Activated B cell treated with CpG ODN at 0.5 μM for 24 hours (primary cell): ENCODE measurements at regions not wholly inside any gene's neighbourhood (a gene's known extent, or its start where the extent isn't known, plus 50 kb on each side); places are given as distances from the start of the nearest gene placed in this dataset.

Experiments
- ATAC-seq: fragments of 200-7000 bp; cut with Tn5 transposase; one replicate; pipeline ENCODE4 v1.10.0; 2021; ENCODE audit warnings: low read depth, mild to moderate bottlenecking, moderate library complexity
- CTCF ChIA-PET: fragments of 350-600 bp; sonication (Branson Sonifier 250); formaldehyde crosslinking; loops from one replicate; lab custom pipeline; 2021; ENCODE audit warnings: antibody characterized with exemption; lab: Charles Lee
- POLR2A ChIA-PET: fragments of 350-600 bp; sonication (Branson Sonifier 250); formaldehyde crosslinking; loops from one replicate; lab custom pipeline; 2021; ENCODE audit warnings: antibody characterized with exemption; lab: Charles Lee
- DNase-seq: peaks from one replicate; pipeline ENCODE4 v3.0.0; 2022
- H3K27ac Mint-ChIP-seq: one replicate; pipeline ENCODE4 v1.8.0; 2020; ENCODE audit warnings: mixed read lengths
- H3K27me3 Mint-ChIP-seq: one replicate; pipeline ENCODE4 v1.8.0; 2021; ENCODE audit warnings: mixed read lengths
- H3K36me3 Mint-ChIP-seq: one replicate; pipeline ENCODE4 v1.8.0; 2021; ENCODE audit warnings: low read depth, mixed read lengths
- H3K4me1 Mint-ChIP-seq: one replicate; pipeline ENCODE4 v1.8.0; 2021; ENCODE audit warnings: mixed read lengths
- H3K4me3 Mint-ChIP-seq: one replicate; pipeline ENCODE4 v1.8.0; 2020; ENCODE audit warnings: mild to moderate bottlenecking, mixed read lengths
- H3K9me3 Mint-ChIP-seq: one replicate; pipeline ENCODE4 v1.8.0; 2020; ENCODE audit warnings: mixed read lengths
- intact Hi-C: fragments of 100-400 bp; cut with micrococcal nuclease; formaldehyde crosslinking; loops from one replicate; pipeline ENCODE4 v1.15.1; 2024
- TF ChIP-seq, protein P1 (sequence below): fragments of 200-600 bp; IDR thresholded peaks from one replicate; pipeline ENCODE4 v1.8.0; 2022; ENCODE audit warnings: antibody characterized with exemption, mild to moderate bottlenecking

DNA sequence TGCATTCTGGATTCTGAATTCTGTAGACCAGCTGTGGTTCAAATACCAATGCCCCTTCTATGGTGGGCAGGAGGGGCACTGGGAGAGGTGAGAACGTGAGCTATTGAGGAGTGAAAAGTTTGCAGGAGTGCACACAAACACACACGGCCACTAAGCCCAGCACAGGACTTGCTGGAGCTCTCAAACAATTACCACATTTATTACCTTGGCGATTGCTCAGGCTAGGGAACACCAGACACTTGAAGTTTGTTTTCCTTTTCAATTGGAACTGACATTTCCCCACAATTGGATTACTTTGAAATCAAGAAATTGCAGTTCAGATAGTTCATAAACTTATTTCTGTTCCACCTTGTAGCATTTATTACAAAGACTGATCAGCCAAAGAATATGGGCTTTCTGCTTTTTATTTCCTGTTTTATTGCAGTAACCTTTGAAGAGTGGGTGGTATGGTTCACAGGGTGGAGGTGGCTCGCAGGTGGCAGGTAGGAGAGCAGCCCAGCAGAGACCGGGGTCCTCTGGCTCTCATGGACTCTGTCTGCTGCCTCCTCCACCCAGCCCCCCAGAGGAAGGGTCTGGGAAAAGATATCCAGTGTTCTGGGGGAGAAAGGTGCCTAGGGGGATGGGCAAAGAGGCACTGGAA is 429.8 kb upstream of the CCDC196 start:
- ATAC-seq (no peak), DNase-seq (no peak)
- ChIA-PET CTCF (no interaction called here), POLR2A (no interaction called here)
- no peaks in the 10 kb centered on the region for H3K4me1 Mint-ChIP-seq
- no peaks in the 10 kb centered on the region for H3K36me3 Mint-ChIP-seq
- H3K27me3 Mint-ChIP-seq: peaks cover 5% of the 10 kb centered on the region
- no peak overlapping the region for H3K4me3 Mint-ChIP-seq
- TF ChIP-seq, protein P1, sequence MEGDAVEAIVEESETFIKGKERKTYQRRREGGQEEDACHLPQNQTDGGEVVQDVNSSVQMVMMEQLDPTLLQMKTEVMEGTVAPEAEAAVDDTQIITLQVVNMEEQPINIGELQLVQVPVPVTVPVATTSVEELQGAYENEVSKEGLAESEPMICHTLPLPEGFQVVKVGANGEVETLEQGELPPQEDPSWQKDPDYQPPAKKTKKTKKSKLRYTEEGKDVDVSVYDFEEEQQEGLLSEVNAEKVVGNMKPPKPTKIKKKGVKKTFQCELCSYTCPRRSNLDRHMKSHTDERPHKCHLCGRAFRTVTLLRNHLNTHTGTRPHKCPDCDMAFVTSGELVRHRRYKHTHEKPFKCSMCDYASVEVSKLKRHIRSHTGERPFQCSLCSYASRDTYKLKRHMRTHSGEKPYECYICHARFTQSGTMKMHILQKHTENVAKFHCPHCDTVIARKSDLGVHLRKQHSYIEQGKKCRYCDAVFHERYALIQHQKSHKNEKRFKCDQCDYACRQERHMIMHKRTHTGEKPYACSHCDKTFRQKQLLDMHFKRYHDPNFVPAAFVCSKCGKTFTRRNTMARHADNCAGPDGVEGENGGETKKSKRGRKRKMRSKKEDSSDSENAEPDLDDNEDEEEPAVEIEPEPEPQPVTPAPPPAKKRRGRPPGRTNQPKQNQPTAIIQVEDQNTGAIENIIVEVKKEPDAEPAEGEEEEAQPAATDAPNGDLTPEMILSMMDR: no peak
- intact Hi-C loops: no loop called here
- H3K9me3 Mint-ChIP-seq: peaks cover 5% of the 10 kb centered on the region
- H3K27ac Mint-ChIP-seq: no peak overlapping the region

DNA sequence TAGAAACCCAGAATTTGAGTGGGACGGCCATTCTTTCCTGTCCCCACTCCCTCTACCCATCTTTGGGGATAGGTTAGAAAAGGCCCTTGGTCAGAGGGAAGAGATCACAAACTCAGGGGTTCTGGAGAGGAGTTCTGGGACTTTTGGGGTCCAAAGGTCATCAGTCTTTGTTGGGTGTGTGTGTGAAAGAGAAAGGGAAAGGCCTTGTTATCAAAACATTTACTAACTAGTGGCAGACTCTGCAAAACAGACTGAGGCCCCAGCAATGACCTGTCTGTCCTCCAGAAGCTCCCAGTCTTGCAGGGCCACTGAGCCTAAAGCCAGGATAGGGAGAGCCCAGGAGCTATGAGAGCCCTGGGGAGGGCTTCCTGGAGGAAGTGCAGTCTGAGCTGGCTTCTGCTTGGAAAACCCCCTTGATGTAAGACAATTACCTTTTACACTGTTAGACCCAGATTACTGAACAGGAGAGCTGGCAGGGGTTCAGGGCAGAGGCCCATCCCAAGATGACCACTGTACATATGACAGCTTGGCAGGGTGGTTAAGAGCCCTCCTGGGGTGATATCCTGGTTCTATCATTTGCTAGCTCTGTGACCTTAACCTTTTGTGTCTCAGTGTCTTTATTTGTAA is 429.1 kb upstream of the CCDC196 start:
- H3K4me3 Mint-ChIP-seq: no peak overlapping the region
- intact Hi-C loops: no loop called here
- no peaks in the 10 kb centered on the region for H3K36me3 Mint-ChIP-seq
- H3K27ac Mint-ChIP-seq: no peak overlapping the region
- no peak for ATAC-seq
- H3K27me3 Mint-ChIP-seq: peaks cover 3% of the 10 kb centered on the region
- DNase-seq: no peak
- ChIA-PET CTCF (no interaction called here), POLR2A (no interaction called here)
- peaks cover 5% of the 10 kb centered on the region for H3K9me3 Mint-ChIP-seq
- TF ChIP-seq, protein P1: no peak
- H3K4me1 Mint-ChIP-seq: no peaks in the 10 kb centered on the region

DNA sequence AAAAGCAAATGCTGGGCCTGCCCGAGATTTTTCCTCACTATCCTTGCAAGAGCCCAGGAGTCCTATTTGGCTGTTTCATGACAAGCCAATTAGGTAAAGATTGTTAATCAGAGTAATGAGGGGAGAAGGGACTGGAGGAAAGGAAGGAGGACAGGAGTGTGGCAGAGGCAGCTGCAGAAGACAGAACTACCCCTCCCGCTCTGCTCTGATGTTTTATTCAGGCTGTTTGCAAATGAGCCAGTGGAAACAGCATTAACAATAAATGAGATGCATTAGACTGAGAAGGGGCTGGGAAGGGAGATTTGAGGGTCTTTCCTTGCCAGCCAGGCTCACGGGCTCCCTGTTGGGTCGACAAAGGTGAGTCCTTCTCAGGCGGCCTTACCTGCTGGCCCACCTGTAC is 421.0 kb upstream of the CCDC196 start:
- ChIA-PET CTCF (no interaction called here), POLR2A (no interaction called here)
- ATAC-seq: no peak
- H3K4me1 Mint-ChIP-seq: no peaks in the 10 kb centered on the region
- intact Hi-C loops: no loop called here
- H3K4me3 Mint-ChIP-seq: no peak overlapping the region
- DNase-seq: no peak
- H3K27ac Mint-ChIP-seq: no peak overlapping the region
- TF ChIP-seq, protein P1: no peak
- no peaks in the 10 kb centered on the region for H3K36me3 Mint-ChIP-seq
- no peaks in the 10 kb centered on the region for H3K27me3 Mint-ChIP-seq
- H3K9me3 Mint-ChIP-seq: no peaks in the 10 kb centered on the region

DNA sequence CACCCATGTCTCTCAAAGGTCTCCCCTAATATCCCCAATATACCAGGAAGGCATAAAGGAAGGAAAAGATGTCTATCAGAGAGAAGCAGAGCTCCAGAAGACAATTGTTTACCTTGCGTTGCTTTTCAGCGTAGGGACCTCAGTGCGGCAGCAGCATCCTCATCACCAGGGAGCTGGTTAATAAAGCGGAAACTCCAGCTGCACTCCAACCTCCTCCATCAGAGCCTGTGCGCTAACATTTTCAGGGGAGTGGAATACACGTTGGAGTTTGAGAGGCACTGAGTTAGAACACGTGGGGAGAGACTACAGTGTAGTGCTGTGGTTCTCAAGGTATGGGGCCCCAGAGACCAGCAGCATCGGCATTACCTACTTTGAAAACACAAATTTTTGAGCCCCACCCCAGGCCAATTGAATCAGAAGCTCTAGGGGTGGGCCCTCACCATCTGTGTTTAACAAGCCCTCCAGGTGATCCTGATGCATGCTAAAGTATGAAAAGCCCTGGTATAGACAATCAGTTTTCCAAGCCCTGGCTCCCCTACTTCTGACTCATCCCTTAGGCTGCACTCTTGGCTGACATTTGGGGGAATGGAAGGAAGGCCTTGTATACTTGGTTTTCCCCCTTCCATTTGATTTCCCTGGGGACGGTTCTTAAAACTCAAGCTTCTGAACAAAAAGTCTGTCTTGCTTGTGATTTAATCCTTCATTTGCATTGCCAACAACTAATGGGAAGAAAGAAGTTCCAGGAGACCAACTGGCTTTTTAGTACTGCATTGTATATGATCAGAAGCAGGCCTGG is 419.0 kb upstream of the CCDC196 start:
- Mint-ChIP-seq H3K27ac (no peak overlapping the region), H3K4me1 (no peaks in the 10 kb centered on the region), H3K9me3 (no peaks in the 10 kb centered on the region), H3K36me3 (no peaks in the 10 kb centered on the region), H3K27me3 (peaks cover 7% of the 10 kb centered on the region), H3K4me3 (no peak overlapping the region)
- TF ChIP-seq, protein P1: no peak
- DNase-seq (no peak), ATAC-seq (no peak)
- ChIA-PET POLR2A (no interaction called here), CTCF (interaction anchor here (0.9 kb wide), 1 partner anchor 841 kb away, joined by 3 read pairs; no protein-coding TSS in a partner anchor)
- intact Hi-C loops: no loop called here

DNA sequence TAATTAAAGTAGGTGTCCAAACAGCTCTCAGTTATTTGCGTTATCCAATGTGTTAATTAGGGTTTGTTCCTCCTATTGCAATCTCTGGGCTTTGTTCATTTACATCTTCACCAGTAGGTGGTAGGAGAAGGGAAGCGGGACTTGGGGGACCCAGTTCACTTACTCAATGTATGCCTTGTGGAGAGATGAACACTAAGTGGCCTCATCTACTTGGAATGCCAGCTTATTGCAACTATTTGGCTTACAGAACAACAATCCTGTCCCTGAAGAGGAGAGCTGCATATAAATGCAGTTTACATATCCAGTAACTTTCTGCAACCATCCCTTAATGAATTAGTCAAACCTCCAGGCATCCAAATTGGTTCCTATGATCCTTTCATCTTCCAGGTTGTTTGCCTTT is 417.1 kb upstream of the CCDC196 start:
- Mint-ChIP-seq H3K27ac (no peak overlapping the region), H3K4me3 (no peak overlapping the region), H3K27me3 (peaks cover 7% of the 10 kb centered on the region), H3K4me1 (no peaks in the 10 kb centered on the region), H3K36me3 (no peaks in the 10 kb centered on the region), H3K9me3 (no peaks in the 10 kb centered on the region)
- DNase-seq (no peak), ATAC-seq (no peak)
- POLR2A ChIA-PET: no interaction called here
- intact Hi-C loops: no loop called here
- TF ChIP-seq, protein P1: no peak
- CTCF ChIA-PET: interaction anchor here (0.9 kb wide), 1 partner anchor 905 kb away, joined by 3 read pairs; no protein-coding TSS in a partner anchor
